ENCODE measurements at regions not wholly inside any gene's neighbourhood (a gene's known extent, or its start where the extent isn't known, plus 50 kb on each side); places are given as distances from the start of the nearest gene placed in this dataset.

DNA sequence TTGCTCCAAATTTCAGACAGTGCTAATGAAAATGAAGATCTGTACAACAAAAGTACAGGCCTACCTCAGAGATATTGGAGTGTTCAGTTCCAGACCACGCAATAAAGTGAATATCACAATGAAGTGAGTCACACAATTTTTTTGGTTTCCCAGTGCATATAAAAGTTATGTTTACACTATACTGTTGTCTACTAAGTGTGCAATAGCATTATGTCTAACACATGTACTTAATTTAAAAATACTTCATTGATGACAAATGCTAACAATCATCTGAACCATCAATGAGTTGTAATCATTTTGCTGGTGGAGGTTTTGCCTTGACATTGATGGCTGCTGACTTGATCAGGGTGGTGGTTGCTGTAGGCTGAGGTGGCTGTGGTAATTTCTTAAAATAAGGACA is 60.6 kb upstream of the E2F8 start:
- TF ChIP-seq, protein P1, sequence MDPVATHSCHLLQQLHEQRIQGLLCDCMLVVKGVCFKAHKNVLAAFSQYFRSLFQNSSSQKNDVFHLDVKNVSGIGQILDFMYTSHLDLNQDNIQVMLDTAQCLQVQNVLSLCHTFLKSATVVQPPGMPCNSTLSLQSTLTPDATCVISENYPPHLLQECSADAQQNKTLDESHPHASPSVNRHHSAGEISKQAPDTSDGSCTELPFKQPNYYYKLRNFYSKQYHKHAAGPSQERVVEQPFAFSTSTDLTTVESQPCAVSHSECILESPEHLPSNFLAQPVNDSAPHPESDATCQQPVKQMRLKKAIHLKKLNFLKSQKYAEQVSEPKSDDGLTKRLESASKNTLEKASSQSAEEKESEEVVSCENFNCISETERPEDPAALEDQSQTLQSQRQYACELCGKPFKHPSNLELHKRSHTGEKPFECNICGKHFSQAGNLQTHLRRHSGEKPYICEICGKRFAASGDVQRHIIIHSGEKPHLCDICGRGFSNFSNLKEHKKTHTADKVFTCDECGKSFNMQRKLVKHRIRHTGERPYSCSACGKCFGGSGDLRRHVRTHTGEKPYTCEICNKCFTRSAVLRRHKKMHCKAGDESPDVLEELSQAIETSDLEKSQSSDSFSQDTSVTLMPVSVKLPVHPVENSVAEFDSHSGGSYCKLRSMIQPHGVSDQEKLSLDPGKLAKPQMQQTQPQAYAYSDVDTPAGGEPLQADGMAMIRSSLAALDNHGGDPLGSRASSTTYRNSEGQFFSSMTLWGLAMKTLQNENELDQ (CRISPR knock-in tag; IDR thresholded peaks at IDR 0.05; ENCODE audit: borderline replicate concordance), result no peak
- TF ChIP-seq POLR2AphosphoS5 (IDR thresholded peaks at IDR 0.05; ENCODE audit: control insufficient read depth, insufficient read depth, low read depth, low read length) (no peak), SIN3B (IDR thresholded peaks at IDR 0.05; ENCODE audit: low read depth) (no peak)
